ENCODE measurements at regions not wholly inside any gene's neighbourhood (a gene's known extent, or its start where the extent isn't known, plus 50 kb on each side); places are given as distances from the start of the nearest gene placed in this dataset.
"Not testable (repeated sequence)": the region's sequence is repeated elsewhere in the genome, so short reads cannot be mapped to it uniquely, and the experiment has no call there.

DNA sequence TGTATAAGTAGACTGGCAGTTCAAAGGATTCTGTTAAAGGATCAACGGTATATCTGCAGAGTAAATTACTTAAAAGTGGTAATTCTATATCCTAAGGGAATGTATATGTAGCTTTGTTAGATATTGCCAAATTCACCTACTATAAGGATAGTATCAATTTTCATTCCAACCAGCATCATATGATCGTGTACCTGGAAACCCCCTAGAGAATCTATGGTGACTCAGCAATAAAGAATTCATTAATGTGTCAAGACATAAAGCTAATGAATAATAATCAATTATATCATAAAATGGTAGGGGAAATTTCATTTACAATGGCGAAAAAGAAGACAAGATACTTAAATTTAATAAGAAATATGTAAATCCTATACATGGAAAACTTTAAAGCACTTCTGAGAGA is 234.1 kb upstream of the ACTBL2 start:
- intact Hi-C loops (cut with DNase I; ENCODE audit: low total_unique reads) (no loop called here), in situ Hi-C loops (cut with MboI; ENCODE audit: low sequenced_read_pairs in 4 of 4) (no loop called here)
- Histone ChIP-seq H3K27me3 (no peaks in the 10 kb centered on the region), H3K27ac (no peak overlapping the region), H3K4me1 (no peaks in the 10 kb centered on the region), H3K4me3 (no peak overlapping the region), H3K9me3 (no peaks in the 10 kb centered on the region), H3K36me3 (no peaks in the 10 kb centered on the region)
- TF ChIP-seq POLR2A (IDR thresholded peaks at IDR 0.05) = no peak
- TF ChIP-seq, protein P1, sequence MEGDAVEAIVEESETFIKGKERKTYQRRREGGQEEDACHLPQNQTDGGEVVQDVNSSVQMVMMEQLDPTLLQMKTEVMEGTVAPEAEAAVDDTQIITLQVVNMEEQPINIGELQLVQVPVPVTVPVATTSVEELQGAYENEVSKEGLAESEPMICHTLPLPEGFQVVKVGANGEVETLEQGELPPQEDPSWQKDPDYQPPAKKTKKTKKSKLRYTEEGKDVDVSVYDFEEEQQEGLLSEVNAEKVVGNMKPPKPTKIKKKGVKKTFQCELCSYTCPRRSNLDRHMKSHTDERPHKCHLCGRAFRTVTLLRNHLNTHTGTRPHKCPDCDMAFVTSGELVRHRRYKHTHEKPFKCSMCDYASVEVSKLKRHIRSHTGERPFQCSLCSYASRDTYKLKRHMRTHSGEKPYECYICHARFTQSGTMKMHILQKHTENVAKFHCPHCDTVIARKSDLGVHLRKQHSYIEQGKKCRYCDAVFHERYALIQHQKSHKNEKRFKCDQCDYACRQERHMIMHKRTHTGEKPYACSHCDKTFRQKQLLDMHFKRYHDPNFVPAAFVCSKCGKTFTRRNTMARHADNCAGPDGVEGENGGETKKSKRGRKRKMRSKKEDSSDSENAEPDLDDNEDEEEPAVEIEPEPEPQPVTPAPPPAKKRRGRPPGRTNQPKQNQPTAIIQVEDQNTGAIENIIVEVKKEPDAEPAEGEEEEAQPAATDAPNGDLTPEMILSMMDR (IDR thresholded peaks at IDR 0.05 in 4 of 5, conservative IDR thresholded peaks at IDR 0.05 in 1 of 5) = no peak
- DNase-seq (no peak), ATAC-seq (no peak)

DNA sequence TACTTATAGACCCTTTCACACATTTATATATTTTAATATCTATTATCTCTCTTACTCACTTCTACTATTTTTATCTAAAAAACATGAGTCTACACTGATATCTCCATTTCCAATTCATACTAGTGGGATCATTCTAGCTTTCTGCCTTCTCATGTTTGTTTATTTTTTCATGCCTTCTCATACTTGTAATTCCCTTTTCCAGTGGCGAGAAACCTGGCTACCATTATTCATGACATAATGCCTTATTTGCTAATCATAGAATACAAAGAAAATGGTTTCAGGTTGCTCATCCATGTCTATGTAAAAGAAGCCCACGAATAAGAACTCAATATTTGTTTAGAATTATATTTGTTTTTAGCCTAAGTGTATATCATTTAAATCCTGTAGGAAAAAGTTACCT is 232.7 kb upstream of the ACTBL2 start:
- no peaks in the 10 kb centered on the region for H3K4me1 ChIP-seq
- intact Hi-C loops (cut with DNase I; ENCODE audit: low total_unique reads) = no loop called here
- no peak for TF ChIP-seq POLR2A (IDR thresholded peaks at IDR 0.05)
- TF ChIP-seq, protein P1 (IDR thresholded peaks at IDR 0.05 in 4 of 5, conservative IDR thresholded peaks at IDR 0.05 in 1 of 5) = no peak
- no peaks in the 10 kb centered on the region for H3K9me3 ChIP-seq
- no peak for ATAC-seq
- no peaks in the 10 kb centered on the region for H3K36me3 ChIP-seq
- DNase-seq = no peak
- H3K27me3 ChIP-seq = no peaks in the 10 kb centered on the region
- no peak overlapping the region for H3K27ac ChIP-seq
- H3K4me3 ChIP-seq = no peak overlapping the region
- in situ Hi-C loops (cut with MboI; ENCODE audit: low sequenced_read_pairs in 4 of 4) = no loop called here

DNA sequence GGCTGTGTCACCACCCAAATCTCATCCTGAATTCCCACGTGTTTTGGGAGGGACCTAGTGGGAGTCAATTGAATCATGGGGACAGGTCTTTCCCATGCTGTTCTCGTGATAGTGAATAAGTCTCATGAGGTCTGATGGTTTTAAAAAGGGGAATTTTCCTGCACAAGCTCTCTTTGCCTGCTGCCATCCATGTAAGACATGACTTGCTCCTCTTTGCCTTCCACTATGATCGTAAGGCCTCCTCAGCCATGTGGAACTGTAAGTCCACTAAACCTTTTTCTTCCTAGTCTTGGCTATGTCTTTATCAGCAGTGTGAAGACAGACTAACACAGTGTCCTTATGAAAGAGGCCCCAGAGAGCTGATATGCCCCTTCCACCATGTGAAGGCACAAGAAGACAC is 230.9 kb upstream of the ACTBL2 start:
- H3K27ac ChIP-seq; H3K4me1 ChIP-seq; H3K27me3 ChIP-seq; ATAC-seq; H3K9me3 ChIP-seq; in situ Hi-C loops (cut with MboI; ENCODE audit: low sequenced_read_pairs in 4 of 4); intact Hi-C loops (cut with DNase I; ENCODE audit: low total_unique reads); H3K4me3 ChIP-seq; DNase-seq; H3K36me3 ChIP-seq: not testable (repeated sequence)

DNA sequence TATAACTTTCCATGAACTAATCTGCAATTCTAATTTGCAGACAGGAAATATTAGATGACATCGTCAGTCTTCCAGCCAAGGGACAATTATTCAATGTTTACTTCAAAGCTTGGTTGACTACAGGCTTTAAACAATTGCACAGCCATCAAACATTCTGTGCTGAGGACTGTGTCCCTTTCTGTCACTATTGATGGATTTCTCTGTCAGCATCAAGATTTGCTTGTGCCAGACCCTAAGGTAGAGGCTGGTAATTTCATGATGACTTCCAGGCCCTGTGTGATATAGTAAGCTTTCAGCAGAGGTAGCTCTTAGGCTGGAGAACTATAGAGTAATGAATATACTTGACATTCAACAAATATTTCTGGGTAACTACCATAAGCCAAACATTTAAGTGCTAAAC is 229.3 kb upstream of the ACTBL2 start:
- Histone ChIP-seq H3K36me3 (no peaks in the 10 kb centered on the region), H3K4me1 (no peaks in the 10 kb centered on the region), H3K9me3 (no peaks in the 10 kb centered on the region), H3K4me3 (no peak overlapping the region), H3K27ac (no peak overlapping the region), H3K27me3 (no peaks in the 10 kb centered on the region)
- in situ Hi-C loops (cut with MboI; ENCODE audit: low sequenced_read_pairs in 4 of 4) (no loop called here), intact Hi-C loops (cut with DNase I; ENCODE audit: low total_unique reads) (no loop called here)
- DNase-seq = no peak
- no peak for ATAC-seq
- no peak for TF ChIP-seq POLR2A (IDR thresholded peaks at IDR 0.05)
- TF ChIP-seq, protein P1 (IDR thresholded peaks at IDR 0.05 in 4 of 5, conservative IDR thresholded peaks at IDR 0.05 in 1 of 5) = no peak

DNA sequence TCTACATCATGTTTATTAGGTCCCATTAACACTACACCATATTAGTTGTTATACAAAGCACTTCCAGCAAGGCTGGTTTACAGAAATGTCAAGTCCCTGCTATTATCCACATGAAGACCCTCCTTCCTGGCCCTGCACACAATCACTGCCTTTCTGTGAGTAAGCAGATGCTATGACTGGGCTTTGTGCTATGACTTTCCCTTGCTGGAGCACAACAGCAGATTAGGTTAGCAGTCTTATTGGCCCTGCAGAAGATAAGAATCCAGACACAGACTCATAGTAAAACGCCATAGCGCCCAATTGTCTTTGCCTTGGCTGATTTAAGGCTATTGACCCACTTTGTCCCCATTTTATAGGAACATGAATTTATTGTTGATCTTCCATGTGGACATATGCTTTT is 228.9 kb upstream of the ACTBL2 start:
- no peak overlapping the region for H3K27ac ChIP-seq
- intact Hi-C loops (cut with DNase I; ENCODE audit: low total_unique reads) (no loop called here), in situ Hi-C loops (cut with MboI; ENCODE audit: low sequenced_read_pairs in 4 of 4) (no loop called here)
- H3K36me3 ChIP-seq = no peaks in the 10 kb centered on the region
- H3K4me1 ChIP-seq = no peaks in the 10 kb centered on the region
- DNase-seq (no peak), ATAC-seq (no peak)
- TF ChIP-seq, protein P1 (IDR thresholded peaks at IDR 0.05 in 4 of 5, conservative IDR thresholded peaks at IDR 0.05 in 1 of 5) = no peak
- TF ChIP-seq POLR2A (IDR thresholded peaks at IDR 0.05) = no peak
- H3K9me3 ChIP-seq = no peaks in the 10 kb centered on the region
- no peak overlapping the region for H3K4me3 ChIP-seq
- no peaks in the 10 kb centered on the region for H3K27me3 ChIP-seq
